ENCODE measurements at regions not wholly inside any gene's neighbourhood (a gene's known extent, or its start where the extent isn't known, plus 50 kb on each side); places are given as distances from the start of the nearest gene placed in this dataset.
"Not testable (repeated sequence)": the region's sequence is repeated elsewhere in the genome, so short reads cannot be mapped to it uniquely, and the experiment has no call there.

GRCh38 chr2:236918545-236918944 is 167.1 kb upstream of the COPS8 start:
- no peak for DNase-seq
- no peak for TF ChIP-seq GATA1 (IDR thresholded peaks at IDR 0.05; ENCODE audit: low read depth, low read length)
- no peak for TF ChIP-seq POLR2A (IDR thresholded peaks at IDR 0.05; ENCODE audit: low read length)

GRCh38 chr2:236919209-236919608 is 166.5 kb upstream of the COPS8 start:
- no peak for DNase-seq

GRCh38 chr2:236919801-236920379 is 165.8 kb upstream of the COPS8 start:
- not testable (repeated sequence) for DNase-seq

More at GRCh38 chr2:236919209-236919608, 166.5 kb upstream of the COPS8 start:
- TF ChIP-seq POLR2A (IDR thresholded peaks at IDR 0.05; ENCODE audit: low read length) = no peak
- no peak for TF ChIP-seq GATA1 (IDR thresholded peaks at IDR 0.05; ENCODE audit: low read depth, low read length)

GRCh38 chr2:236922061-236922460 is 163.6 kb upstream of the COPS8 start:
- TF ChIP-seq POLR2A (IDR thresholded peaks at IDR 0.05; ENCODE audit: low read length) (no peak), GATA1 (IDR thresholded peaks at IDR 0.05; ENCODE audit: low read depth, low read length) (no peak)
- no peak for DNase-seq

GRCh38 chr2:236928380-236929037 is 157.2 kb upstream of the COPS8 start:
- DNase-seq = no peak
- no peak for TF ChIP-seq POLR2A (IDR thresholded peaks at IDR 0.05; ENCODE audit: low read length)
- TF ChIP-seq GATA1 (IDR thresholded peaks at IDR 0.05; ENCODE audit: low read depth, low read length) = no peak

- DNase-seq = no peak
Observed at GRCh38 chr2:236932831-236933361, 152.8 kb upstream of the COPS8 start.

GRCh38 chr2:236934166-236934565 is 151.5 kb upstream of the COPS8 start:
- DNase-seq = no peak
- TF ChIP-seq GATA1 (IDR thresholded peaks at IDR 0.05; ENCODE audit: low read depth, low read length) (no peak), POLR2A (IDR thresholded peaks at IDR 0.05; ENCODE audit: low read length) (no peak)

More at GRCh38 chr2:236932831-236933361, 152.8 kb upstream of the COPS8 start:
- TF ChIP-seq POLR2A (IDR thresholded peaks at IDR 0.05; ENCODE audit: low read length) = no peak

GRCh38 chr2:236934656-236935055 is 151.0 kb upstream of the COPS8 start:
- TF ChIP-seq POLR2A (IDR thresholded peaks at IDR 0.05; ENCODE audit: low read length) = no peak
- no peak for TF ChIP-seq GATA1 (IDR thresholded peaks at IDR 0.05; ENCODE audit: low read depth, low read length)
- DNase-seq = no peak

GRCh38 chr2:236935083-236935482 is 150.6 kb upstream of the COPS8 start:
- DNase-seq = no peak
- TF ChIP-seq POLR2A (IDR thresholded peaks at IDR 0.05; ENCODE audit: low read length) (no peak), GATA1 (IDR thresholded peaks at IDR 0.05; ENCODE audit: low read depth, low read length) (no peak)

GRCh38 chr2:236935631-236936445 is 149.9 kb upstream of the COPS8 start:
- TF ChIP-seq GATA1 (IDR thresholded peaks at IDR 0.05; ENCODE audit: low read depth, low read length) = no peak
- TF ChIP-seq POLR2A (IDR thresholded peaks at IDR 0.05; ENCODE audit: low read length) = no peak
- DNase-seq = no peak

GRCh38 chr2:236936446-236936940 is 149.2 kb upstream of the COPS8 start:
- DNase-seq = no peak

GRCh38 chr2:236938126-236938525 is 147.6 kb upstream of the COPS8 start:
- TF ChIP-seq GATA1 (IDR thresholded peaks at IDR 0.05; ENCODE audit: low read depth, low read length) (no peak), POLR2A (IDR thresholded peaks at IDR 0.05; ENCODE audit: low read length) (no peak)
- DNase-seq = no peak

More at GRCh38 chr2:236936446-236936940, 149.2 kb upstream of the COPS8 start:
- TF ChIP-seq GATA1 (IDR thresholded peaks at IDR 0.05; ENCODE audit: low read depth, low read length) (no peak), POLR2A (IDR thresholded peaks at IDR 0.05; ENCODE audit: low read length) (no peak)

- DNase-seq = no peak
- TF ChIP-seq POLR2A (IDR thresholded peaks at IDR 0.05; ENCODE audit: low read length) = no peak
Observed at GRCh38 chr2:236939271-236939670, 146.4 kb upstream of the COPS8 start.

- TF ChIP-seq GATA1 (IDR thresholded peaks at IDR 0.05; ENCODE audit: low read depth, low read length) (no peak), POLR2A (IDR thresholded peaks at IDR 0.05; ENCODE audit: low read length) (no peak)
- no peak for DNase-seq
Observed at GRCh38 chr2:236939721-236940231, 145.9 kb upstream of the COPS8 start.

Measured in erythroblast (primary cell).